ENCODE measurements at regions not wholly inside any gene's neighbourhood (a gene's known extent, or its start where the extent isn't known, plus 50 kb on each side); places are given as distances from the start of the nearest gene placed in this dataset.

GRCh38 chr1:182229451-182229850 lies 162.1 kb downstream of the GLUL start:
- Mint-ChIP-seq H3K27ac (no peak overlapping the region), H3K9me3 (no peaks in the 10 kb centered on the region; a peak in 1 of 5 replicates), H3K27me3 (ENCODE audit: low read depth) (no peaks in the 10 kb centered on the region; the same call in 1 of the 2 replicates), H3K4me3 (no peak overlapping the region), H3K4me1 (peaks cover 14 to 21% of the 10 kb centered on the region in 2 experiments), H3K36me3 (ENCODE audit: insufficient read depth in 1 of 3, low read depth in 3 of 3) (peaks cover 0 to under 1% (median 0%) of the 10 kb centered on the region in 3 experiments; a peak in 1 of 7 replicates)
- no peaks in the 10 kb centered on the region for H3K79me2 ChIP-seq (ENCODE audit: insufficient read depth, low read length)
- no peak overlapping the region for H2BK15ac ChIP-seq (ENCODE audit: low read depth, low read length)
- H3K18ac ChIP-seq (ENCODE audit: insufficient read length, low read depth, low read length), result no peak overlapping the region
- H3K14ac ChIP-seq (ENCODE audit: insufficient read depth, low read length), result no peak overlapping the region
- H3K79me1 ChIP-seq (ENCODE audit: insufficient read depth, low read depth, low read length, poor library complexity, severe bottlenecking), result no peaks in the 10 kb centered on the region
- no peak overlapping the region for H3K56ac ChIP-seq (ENCODE audit: insufficient read length, low read depth, low read length)
- no peak overlapping the region for H3T11ph ChIP-seq (ENCODE audit: low read length)
- H3K4ac ChIP-seq (ENCODE audit: low read depth, low read length), result no peak overlapping the region
- H2BK5ac ChIP-seq (ENCODE audit: insufficient read length, low read length), result no peak overlapping the region
- DNase-seq, result no peak
- no peak overlapping the region for H2BK12ac ChIP-seq (ENCODE audit: insufficient read length, low read depth, low read length)
- H4K5ac ChIP-seq (ENCODE audit: insufficient read length, low read depth, low read length), result no peak overlapping the region
- no peak for TF ChIP-seq CTCF (conservative IDR thresholded peaks at IDR 0.05)
- no peak overlapping the region for H4K8ac ChIP-seq (replicated peaks; ENCODE audit: insufficient read length, low read depth, low read length)
- H3K23me2 ChIP-seq (ENCODE audit: insufficient read length, low read depth, low read length, poor library complexity, severe bottlenecking), result no peaks in the 10 kb centered on the region
- no peak overlapping the region for H4K91ac ChIP-seq (ENCODE audit: insufficient read length, low read depth, low read length)
- H3K27ac ChIP-seq (ENCODE audit: insufficient read length, low read depth, low read length), result no peak overlapping the region
- no peaks in the 10 kb centered on the region for H4K20me1 ChIP-seq (ENCODE audit: control insufficient read depth, insufficient read depth, insufficient read length)
- no peak overlapping the region for H2AK5ac ChIP-seq (ENCODE audit: insufficient read length, low read length)
- peaks cover 3% of the 10 kb centered on the region; the same call in 1 of the 2 replicates for H3K4me1 ChIP-seq (ENCODE audit: insufficient read depth, low read length)
- H3K4me2 ChIP-seq (ENCODE audit: insufficient read depth, insufficient read length, low read length), result no peak overlapping the region
- no peak overlapping the region for H3K9ac ChIP-seq (ENCODE audit: extremely low read depth, insufficient read length, low read length)
- H3K27me3 ChIP-seq (ENCODE audit: insufficient read depth, low read length), result no peaks in the 10 kb centered on the region
- no peaks in the 10 kb centered on the region for H3K9me3 ChIP-seq (ENCODE audit: control insufficient read depth, low read depth, low read length)
- no peak overlapping the region for H3K23ac ChIP-seq (ENCODE audit: insufficient read length, low read depth, low read length)
- H2AFZ ChIP-seq (ENCODE audit: low read length), result no peak overlapping the region
- no peak overlapping the region for H2BK20ac ChIP-seq (ENCODE audit: low read depth, low read length, poor library complexity, severe bottlenecking)
- no CpG with 5 or more reads among the region's 4 CpGs for WGBS (ENCODE audit: extremely low coverage, insufficient read length, low lambda C conversion rate)
- no peak overlapping the region for H2BK120ac ChIP-seq (ENCODE audit: low read depth, low read length, poor library complexity, severe bottlenecking)

Measured in H9 (cell line).